LoVo (cell line): ENCODE measurements at regions not wholly inside any gene's neighbourhood (a gene's known extent, or its start where the extent isn't known, plus 50 kb on each side); places are given as distances from the start of the nearest gene placed in this dataset.

Source experiments
- DNase-seq: peaks from one replicate; pipeline ENCODE4 v3.0.0-alpha.2; 2016; ENCODE audit warnings: low spot score

- DNase-seq, result no peak
Measured at GRCh38 chr4:176507845-176508533, 188.2 kb downstream of the SPCS3 start.

- DNase-seq, result peak; percentile 57
Measured at GRCh38 chr4:176508780-176509331, 189.1 kb downstream of the SPCS3 start.

- no peak for DNase-seq
Measured at GRCh38 chr4:176525576-176525975, 205.8 kb downstream of the SPCS3 start.

GRCh38 chr4:176526704-176527103 lies 206.9 kb downstream of the SPCS3 start:
- DNase-seq, result no peak

- no peak for DNase-seq
Measured at GRCh38 chr4:176529574-176529973, 209.8 kb downstream of the SPCS3 start.

GRCh38 chr4:176533159-176533558 lies 213.4 kb downstream of the SPCS3 start:
- DNase-seq, result no peak

- peak; percentile 34 for DNase-seq
Measured at GRCh38 chr4:176534566-176534965, 214.8 kb downstream of the SPCS3 start.

GRCh38 chr4:176538217-176538925 lies 218.6 kb downstream of the SPCS3 start:
- peak; percentile 58 for DNase-seq

GRCh38 chr4:176539091-176539784 lies 219.5 kb downstream of the SPCS3 start:
- no peak for DNase-seq

- DNase-seq, result no peak
Measured at GRCh38 chr4:176539785-176540175, 220.0 kb downstream of the SPCS3 start.

GRCh38 chr4:176540814-176541213 lies 221.0 kb downstream of the SPCS3 start:
- no peak for DNase-seq

- DNase-seq, result no peak
Measured at GRCh38 chr4:176545872-176546271, 226.1 kb downstream of the SPCS3 start.

- no peak for DNase-seq
Measured at GRCh38 chr4:176546975-176547374, 227.2 kb downstream of the SPCS3 start.

GRCh38 chr4:176548571-176548970 lies 228.8 kb downstream of the SPCS3 start:
- DNase-seq, result peak; percentile 25

GRCh38 chr4:176549161-176549865 lies 229.5 kb downstream of the SPCS3 start:
- no peak for DNase-seq

- no peak for DNase-seq
Measured at GRCh38 chr4:176558661-176559060, 234.1 kb downstream of the VEGFC start.

GRCh38 chr4:176561368-176561767 lies 231.4 kb downstream of the VEGFC start:
- no peak for DNase-seq

- DNase-seq, result no peak
Measured at GRCh38 chr4:176563591-176563990, 229.1 kb downstream of the VEGFC start.

GRCh38 chr4:176565049-176565448 lies 227.7 kb downstream of the VEGFC start:
- no peak for DNase-seq

- no peak for DNase-seq
Measured at GRCh38 chr4:176566769-176567168, 226.0 kb downstream of the VEGFC start.

- no peak for DNase-seq
Measured at GRCh38 chr4:176568238-176568637, 224.5 kb downstream of the VEGFC start.

- DNase-seq, result no peak
Measured at GRCh38 chr4:176569301-176569700, 223.4 kb downstream of the VEGFC start.
